K562 (cell line): ENCODE measurements at regions not wholly inside any gene's neighbourhood (a gene's known extent, or its start where the extent isn't known, plus 50 kb on each side); places are given as distances from the start of the nearest gene placed in this dataset.

ENCODE experiments used
- ARHGAP35 ChIP-seq: fragments of 450-650 bp; IDR thresholded peaks from 2 replicates; pipeline ENCODE4 v1.6.1; 2018; ENCODE audit not compliant: partially characterized antibody
- ATF3 ChIP-seq, 2 experiments: fragments of 450-650 bp in 1 of 2; sonication (generic) in 1 of 2; formaldehyde crosslinking in 1 of 2; IDR thresholded peaks in 1 of 2; conservative IDR thresholded peaks in 1 of 2; 2 replicates each; pipeline versions ENCODE4 v1.6.1 to v1.8.1; 2016 to 2023; ENCODE audit warnings: mild to moderate bottlenecking in 2 of 2, moderate library complexity in 2 of 2, inconsistent platforms in 1 of 2, missing genetic modification reagents in 1 of 2
- CAMTA2 ChIP-seq: fragments of 250-450 bp; sonication (Bioruptor Pico); conservative IDR thresholded peaks from 2 replicates; pipeline ENCODE4 v1.5.1; 2022
- CEBPG ChIP-seq, 3 experiments: fragments of 200-800 bp in 1 of 3; sonication (Bioruptor generic) in 1 of 3; sonication (generic) in 1 of 3; formaldehyde crosslinking in 1 of 3; IDR thresholded peaks in 2 of 3; conservative IDR thresholded peaks in 1 of 3; 2 replicates each; pipeline versions ENCODE4 v1.6.1 to v1.8.0; 2016 to 2022; ENCODE audit warnings: missing compliant biosample characterization in 2 of 3, missing genetic modification characterization in 2 of 3, mild to moderate bottlenecking in 1 of 3, missing genetic modification reagents in 1 of 3
- FOXK2 ChIP-seq, 2 experiments: fragments of 450-650 bp; IDR thresholded peaks in 1 of 2; conservative IDR thresholded peaks in 1 of 2; 2 replicates each; pipeline ENCODE4 v1.6.1; 2016; ENCODE audit warnings: low read depth in 2 of 2, mild to moderate bottlenecking in 1 of 2
- GTF2E2 ChIP-seq: fragments of 200-800 bp; sonication (Bioruptor generic); IDR thresholded peaks from 2 replicates; pipeline ENCODE4 v1.6.1; 2016; ENCODE audit warnings: missing genetic modification characterization, missing compliant biosample characterization
- HES1 ChIP-seq: fragments of 450-650 bp; IDR thresholded peaks from 2 replicates; pipeline ENCODE4 v1.6.1; 2016; ENCODE audit warnings: low read depth, mild to moderate bottlenecking, moderate library complexity
- KHSRP ChIP-seq: fragments of 450-650 bp; IDR thresholded peaks from 2 replicates; pipeline ENCODE4 v1.6.1; 2017
- MECOM ChIP-seq: fragments of 250-450 bp; sonication (Bioruptor Pico); IDR thresholded peaks from 2 replicates; pipeline ENCODE4 v1.8.0; 2022; ENCODE audit warnings: inconsistent platforms
- NR0B1 ChIP-seq: fragments of 450-650 bp; IDR thresholded peaks from one replicate; pipeline ENCODE4 v1.6.1; 2018; ENCODE audit warnings: mild to moderate bottlenecking, moderate library complexity; ENCODE audit not compliant: partially characterized antibody
- NR1H2 ChIP-seq: sonication (generic); formaldehyde crosslinking; IDR thresholded peaks from 2 replicates; pipeline ENCODE4 v1.4.0; 2020; ENCODE audit warnings: mild to moderate bottlenecking, missing genetic modification reagents
- SPI1 ChIP-seq: IDR thresholded peaks from 2 replicates; pipeline ENCODE4 v1.6.1; 2011; ENCODE audit warnings: low read depth, low read length, control low read depth, borderline replicate concordance
- TEAD1 ChIP-seq, 2 experiments: fragments of 450-650 bp in 1 of 2; sonication (generic) in 1 of 2; formaldehyde crosslinking; IDR thresholded peaks; 2 replicates each; pipeline versions ENCODE4 v1.4.0 to v1.8.0; 2020 to 2022; ENCODE audit warnings: mild to moderate bottlenecking in 2 of 2, missing genetic modification reagents in 1 of 2
- TRIM24 ChIP-seq, 2 experiments: fragments of 450-650 bp; IDR thresholded peaks; 2 replicates each; pipeline ENCODE4 v1.6.1; 2016
- ZEB2 ChIP-seq: fragments of 450-650 bp; IDR thresholded peaks from 2 replicates; pipeline ENCODE4 v1.6.1; 2016
- ZKSCAN8 ChIP-seq: fragments of 200-800 bp; sonication (Bioruptor generic); IDR thresholded peaks from 2 replicates; pipeline ENCODE4 v1.6.1; 2016; ENCODE audit warnings: missing genetic modification characterization, missing compliant biosample characterization
- ZNF224 ChIP-seq: sonication (generic); formaldehyde crosslinking; IDR thresholded peaks from 2 replicates; pipeline ENCODE4 v1.8.0; 2022; ENCODE audit warnings: mild to moderate bottlenecking, missing genetic modification reagents
- ZNF232 ChIP-seq: sonication (generic); formaldehyde crosslinking; IDR thresholded peaks from 2 replicates; pipeline ENCODE4 v1.8.0; 2022; ENCODE audit warnings: mild to moderate bottlenecking, missing genetic modification reagents
- ZNF280A ChIP-seq: fragments of 450-650 bp; IDR thresholded peaks from 2 replicates; pipeline ENCODE4 v1.6.1; 2018; ENCODE audit warnings: mild to moderate bottlenecking, low read depth; ENCODE audit not compliant: partially characterized antibody
- ZNF311 ChIP-seq: fragments of 250-450 bp; sonication (Bioruptor Pico); IDR thresholded peaks from 2 replicates; pipeline ENCODE4 v1.4.0; 2020; ENCODE audit warnings: mild to moderate bottlenecking, moderate library complexity
- ZNF398 ChIP-seq: fragments of 250-450 bp; sonication (Bioruptor Pico); IDR thresholded peaks from 2 replicates; pipeline ENCODE4 v1.8.0; 2021; ENCODE audit warnings: moderate library complexity, mild to moderate bottlenecking, inconsistent platforms

GRCh38 chr12:28882444-28882843, 266.6 kb upstream of the FAR2 start (continued):
- TF ChIP-seq ZKSCAN8 (no peak), KHSRP (no peak), MECOM (CRISPR knock-in tag) (no peak), TEAD1 (CRISPR knock-in tag; IDR thresholded peaks at IDR 0.05) (peak in 1 of 2 experiments; percentile 86; a peak in 1 of 4 replicates), FOXK2 (conservative IDR thresholded peaks at IDR 0.05 in 1 of 2, IDR thresholded peaks at IDR 0.05 in 1 of 2; ENCODE audit: low read depth in 2 of 2) (no peak), ZNF232 (CRISPR knock-in tag) (no peak), ZNF280A (no peak), CAMTA2 (no peak), NR0B1 (no peak), ATF3 (IDR thresholded peaks at IDR 0.05) (peak; percentile 57; the same call in 1 of the 2 replicates), ATF3 (CRISPR knock-in tag; conservative IDR thresholded peaks at IDR 0.05) (no peak), GTF2E2 (tag) (no peak), TRIM24 (IDR thresholded peaks at IDR 0.05) (no peak), CEBPG (CRISPR knock-in tag; IDR thresholded peaks at IDR 0.05) (no peak), CEBPG (tag; conservative IDR thresholded peaks at IDR 0.05 in 1 of 2, IDR thresholded peaks at IDR 0.05 in 1 of 2) (no peak), ZNF398 (no peak), HES1 (0 out of 2 replicates have a peak, but pooled peaks have one; percentile 43), ARHGAP35 (no peak), ZEB2 (peak; percentile 49; the same call in 1 of the 2 replicates), ZNF311 (CRISPR knock-in tag) (peak; percentile 53; the same call in 1 of the 2 replicates), NR1H2 (CRISPR knock-in tag) (no peak), SPI1 (peak; percentile 67; the same call in 1 of the 2 replicates), ZNF224 (no peak)
